CD4-positive, alpha-beta T cell (primary cell): ENCODE measurements at regions not wholly inside any gene's neighbourhood (a gene's known extent, or its start where the extent isn't known, plus 50 kb on each side); places are given as distances from the start of the nearest gene placed in this dataset.

Source experiments
- ATAC-seq: fragments of 200-7000 bp; cut with Tn5 transposase; one replicate; pipeline ENCODE4 v1.10.0; 2022; ENCODE audit warnings: mild to moderate bottlenecking; ENCODE audit not compliant: poor library complexity
- CTCF ChIA-PET: fragments of 350-600 bp; sonication (Branson Sonifier 250); formaldehyde crosslinking; loops from one replicate; lab custom pipeline; 2021; ENCODE audit warnings: antibody characterized with exemption, inconsistent platforms; lab: Charles Lee
- POLR2A ChIA-PET: fragments of 350-600 bp; sonication (Branson Sonifier 250); formaldehyde crosslinking; loops from one replicate; lab custom pipeline; 2021; ENCODE audit warnings: antibody characterized with exemption, inconsistent platforms; lab: Charles Lee
- DNase-seq, 14 experiments: peaks; one replicate each; pipeline ENCODE4 v3.0.0-alpha.2; 2013 to 2020; ENCODE audit warnings: mixed read lengths in 2 of 14
- H3K27ac ChIP-seq, 2 donors: one replicate each; pipeline versions ENCODE4 v1.5.1 to v1.7.0; 2013; ENCODE audit warnings: low read length in 2 of 2, low read depth in 1 of 2, mild to moderate bottlenecking in 1 of 2
- H3K27me3 ChIP-seq, 2 experiments: 1 replicate in 1 of 2; 2 replicates in 1 of 2; pipeline versions ENCODE4 v1.6.1 to v1.7.0; 2013; ENCODE audit warnings: low read length in 2 of 2, control low read depth in 1 of 2, mild to moderate bottlenecking in 1 of 2, moderate library complexity in 1 of 2; ENCODE audit not compliant: insufficient read depth in 2 of 2, control insufficient read depth in 1 of 2
- H3K36me3 ChIP-seq: one replicate; pipeline ENCODE4 v1.6.1; 2013; ENCODE audit warnings: low read length, control low read depth; ENCODE audit not compliant: insufficient read depth
- H3K4me1 ChIP-seq: one replicate; pipeline ENCODE4 v1.6.1; 2013; ENCODE audit warnings: low read length, control low read depth; ENCODE audit not compliant: insufficient read depth
- H3K4me3 ChIP-seq: one replicate; pipeline ENCODE4 v1.5.1; 2013; ENCODE audit warnings: mild to moderate bottlenecking, low read length, moderate library complexity
- H3K9me3 ChIP-seq, 2 experiments: 1 replicate in 1 of 2; 2 replicates in 1 of 2; pipeline versions ENCODE4 v1.6.1 to v1.7.0; 2013; ENCODE audit warnings: low read length in 2 of 2, mild to moderate bottlenecking in 2 of 2, control low read depth in 1 of 2, moderate library complexity in 1 of 2; ENCODE audit not compliant: control insufficient read depth in 1 of 2, insufficient read depth in 1 of 2
- H3K27ac Mint-ChIP-seq: one replicate; pipeline ENCODE4 v1.8.0; 2020; ENCODE audit warnings: mixed read lengths
- H3K27me3 Mint-ChIP-seq: one replicate; pipeline ENCODE4 v1.8.0; 2021; ENCODE audit warnings: mixed read lengths
- H3K36me3 Mint-ChIP-seq: one replicate; pipeline ENCODE4 v1.8.0; 2021; ENCODE audit warnings: low read depth, mixed read lengths
- H3K4me1 Mint-ChIP-seq: one replicate; pipeline ENCODE4 v1.8.0; 2021; ENCODE audit warnings: low read depth, mixed read lengths
- H3K4me3 Mint-ChIP-seq: one replicate; pipeline ENCODE4 v1.8.0; 2020; ENCODE audit warnings: mild to moderate bottlenecking, mixed read lengths
- H3K9me3 Mint-ChIP-seq: one replicate; pipeline ENCODE4 v1.8.0; 2020; ENCODE audit warnings: mixed read lengths
- CTCF ChIP-seq: fragments of 200-600 bp; IDR thresholded peaks from one replicate; pipeline ENCODE4 v1.8.0; 2022; ENCODE audit warnings: antibody characterized with exemption, mild to moderate bottlenecking
- intact Hi-C, 2 experiments: fragments of 100-400 bp; cut with DNase I in 1 of 2; cut with micrococcal nuclease in 1 of 2; formaldehyde crosslinking; loops; one replicate each; pipeline versions ENCODE4 v1.15.1 to v1.9.0; 2023 to 2025; cut with DNase I, micrococcal nuclease

DNA sequence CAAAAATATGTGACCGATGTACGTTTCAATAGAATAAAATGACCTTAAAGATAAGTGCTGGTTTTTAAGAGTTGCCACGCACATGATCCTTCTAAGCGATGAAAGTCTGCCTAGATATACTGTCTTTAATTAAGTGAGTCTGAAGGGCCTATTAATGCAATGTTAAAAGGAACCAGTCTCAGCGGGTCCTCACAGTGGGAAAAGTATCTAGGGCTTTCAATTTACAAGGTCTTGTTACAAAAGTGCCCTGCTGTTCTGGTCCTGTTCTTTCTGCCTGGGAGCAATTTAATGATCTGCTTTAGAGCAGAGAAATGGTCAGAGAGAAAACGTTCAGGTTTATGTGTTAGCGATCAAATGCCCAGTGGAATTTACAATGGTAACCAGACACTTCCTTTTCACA, 864.0 kb downstream of the KCNJ2 start:
- ChIA-PET CTCF (no interaction called here), POLR2A (no interaction called here)
- Mint-ChIP-seq H3K27me3 (no peaks in the 10 kb centered on the region), H3K27ac (no peak overlapping the region), H3K4me3 (no peak overlapping the region), H3K4me1 (no peaks in the 10 kb centered on the region), H3K36me3 (no peaks in the 10 kb centered on the region), H3K9me3 (peaks cover 5% of the 10 kb centered on the region)
- intact Hi-C loops: no loop called here
- no peak overlapping the region for H3K27ac ChIP-seq
- H3K36me3 ChIP-seq: no peaks in the 10 kb centered on the region
- ATAC-seq (no peak), DNase-seq (no peak)
- H3K4me1 ChIP-seq: no peaks in the 10 kb centered on the region
- no peaks in the 10 kb centered on the region for H3K27me3 ChIP-seq
- no peak for TF ChIP-seq CTCF
- no peak overlapping the region for H3K4me3 ChIP-seq
- no peaks in the 10 kb centered on the region for H3K9me3 ChIP-seq

DNA sequence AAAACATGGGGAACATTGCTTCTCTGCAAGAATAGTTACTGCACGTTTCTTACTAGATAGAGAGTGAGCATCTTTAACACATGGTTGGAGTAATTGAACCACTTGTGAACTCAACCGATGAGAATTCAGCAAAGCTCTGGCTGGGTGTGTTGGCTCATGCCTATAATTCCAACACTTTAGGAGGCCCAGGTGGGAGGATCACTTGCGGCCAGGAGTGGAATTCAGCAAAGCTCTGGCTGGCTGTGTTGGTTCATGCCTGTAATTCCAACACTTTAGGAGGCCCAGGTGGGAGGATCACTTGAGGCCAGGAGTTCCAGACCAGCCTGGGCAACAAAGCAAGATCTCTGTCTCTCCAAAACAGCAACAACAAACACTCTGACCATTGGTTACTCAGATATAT, 865.9 kb downstream of the KCNJ2 start:
- Mint-ChIP-seq H3K27me3 (no peaks in the 10 kb centered on the region), H3K4me1 (no peaks in the 10 kb centered on the region), H3K27ac (no peak overlapping the region), H3K4me3 (no peak overlapping the region), H3K36me3 (no peaks in the 10 kb centered on the region), H3K9me3 (peaks cover 5% of the 10 kb centered on the region)
- DNase-seq (no peak), ATAC-seq (no peak)
- CTCF ChIA-PET: no interaction called here
- Histone ChIP-seq H3K27ac (no peak overlapping the region), H3K4me3 (no peak overlapping the region), H3K36me3 (no peaks in the 10 kb centered on the region), H3K4me1 (no peaks in the 10 kb centered on the region), H3K27me3 (no peaks in the 10 kb centered on the region), H3K9me3 (peaks cover 0 to 3% of the 10 kb centered on the region in 2 experiments)
- intact Hi-C loops: no loop called here
- no peak for TF ChIP-seq CTCF
- POLR2A ChIA-PET: no interaction called here

DNA sequence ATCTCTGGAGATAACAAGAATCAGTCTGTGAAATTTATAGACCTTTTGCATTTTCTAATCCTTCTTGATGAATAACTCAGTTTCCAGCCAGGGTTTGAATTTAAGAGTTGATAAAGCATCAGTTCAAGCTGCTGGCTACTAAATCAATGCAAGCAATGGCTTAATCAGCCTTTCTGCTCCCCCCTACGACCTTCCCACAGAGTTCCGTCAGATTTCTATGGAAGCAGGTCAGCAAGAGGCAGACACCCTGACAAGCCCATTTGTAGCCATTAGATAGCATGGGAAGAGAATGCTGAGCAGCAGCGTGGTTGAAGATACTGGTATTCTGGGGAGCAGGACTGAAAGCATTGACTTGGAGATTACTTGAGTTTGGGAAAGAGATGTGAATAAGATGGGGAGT, 868.1 kb downstream of the KCNJ2 start:
- Mint-ChIP-seq H3K9me3 (peaks cover 5% of the 10 kb centered on the region), H3K27ac (no peak overlapping the region), H3K4me1 (no peaks in the 10 kb centered on the region), H3K36me3 (no peaks in the 10 kb centered on the region), H3K4me3 (no peak overlapping the region), H3K27me3 (no peaks in the 10 kb centered on the region)
- Histone ChIP-seq H3K36me3 (no peaks in the 10 kb centered on the region), H3K27ac (no peak overlapping the region), H3K4me1 (no peaks in the 10 kb centered on the region), H3K27me3 (no peaks in the 10 kb centered on the region), H3K9me3 (peaks cover 0 to 3% of the 10 kb centered on the region in 2 experiments), H3K4me3 (no peak overlapping the region)
- DNase-seq (no peak), ATAC-seq (no peak)
- intact Hi-C loops: no loop called here
- no peak for TF ChIP-seq CTCF
- CTCF ChIA-PET: no interaction called here
- POLR2A ChIA-PET: no interaction called here
